Pancreas (tissue), 10 donors: ENCODE measurements at regions not wholly inside any gene's neighbourhood (a gene's known extent, or its start where the extent isn't known, plus 50 kb on each side); places are given as distances from the start of the nearest gene placed in this dataset.
"Not testable (repeated sequence)": the region's sequence is repeated elsewhere in the genome, so short reads cannot be mapped to it uniquely, and the experiment has no call there.

Experiments used
- ATAC-seq, 4 donors: fragments of 200-7000 bp; cut with Tn5 transposase; one replicate each; pipeline versions ENCODE4 v1.8.0 to v1.9.1; 2020; ENCODE audit warnings: mild to moderate bottlenecking in 4 of 4, moderate library complexity in 4 of 4
- DNase-seq, 6 donors: peaks; one replicate each; pipeline ENCODE4 v3.0.0-alpha.2; 2020
- FAIRE-seq: peaks from 2 replicates; lab custom pipeline; 2012; peaks lifted over from hg19 to GRCh38; lab: Jason Lieb, UNC
- H3K27ac ChIP-seq, 4 donors: fragments of 200-600 bp; sonication (generic); 1 replicate in 3 of 4; 2 replicates in 1 of 4; pipeline versions ENCODE4 v1.5.0 to v1.8.0; 2020
- H3K27me3 ChIP-seq, 4 donors: fragments of 200-600 bp; one replicate each; pipeline ENCODE4 v1.8.0; 2021
- H3K36me3 ChIP-seq, 3 donors: fragments of 200-600 bp; sonication (generic) in 1 of 3; one replicate each; pipeline versions ENCODE4 v1.5.0 to v1.8.0; 2020 to 2021
- H3K4me1 ChIP-seq, 3 donors: fragments of 200-600 bp; one replicate each; pipeline ENCODE4 v1.8.0; 2021
- H3K4me3 ChIP-seq, 4 donors: fragments of 200-600 bp; sonication (generic) in 2 of 4; one replicate each; pipeline versions ENCODE4 v1.5.0 to v1.8.0; 2020 to 2021
- H3K9me3 ChIP-seq, 4 donors: fragments of 200-600 bp; one replicate each; pipeline ENCODE4 v1.8.0; 2021
- WGBS, 2 donors: extraction: QIAGEN DNeasy Blood & Tissue Kit; methylation state at CpG; one replicate each; pipeline ENCODE4 v1.1.7; 2013; 5-methylcytosine and 5-hydroxymethylcytosine counted together
- intact Hi-C, 3 donors: fragments of 100-400 bp; cut with DNase I; formaldehyde crosslinking; loops; one replicate each; pipeline versions ENCODE4 v1.11.1 to v1.14.2; 2022
- TF ChIP-seq, protein P1 (sequence below), 4 donors: fragments of 200-600 bp; sonication (generic) in 3 of 4; IDR thresholded peaks; one replicate each; pipeline versions ENCODE4 v1.5.0 to v1.8.0; 2021; ENCODE audit warnings: antibody characterized with exemption in 4 of 4
- donor health status: healthy with polysubstance abuse.
- donor health status: DM: no; HTN: no; CAD: no; lungs with moderate emphysema.
- donor health status: DM: no; HTN: no; CAD: no.
- donor health status: control.
- donor health status: control.
- donor health status: Bipolar disorder and iron deficiency.
- donor health status: DM: yes; HTN: yes; CAD: no.
- donor health status: DM: no; HTN: no; CAD: no.
- donor health status: DM: no; HTN: no; CAD: no.
- donor health status: DM: yes; HTN: yes; CAD: no.

GRCh38 chr11:96738311-96738710 is 348.5 kb downstream of the JRKL start:
- Histone ChIP-seq H3K4me3 (no peak overlapping the region), H3K36me3 (no peaks in the 10 kb centered on the region), H3K4me1 (no peaks in the 10 kb centered on the region), H3K27me3 (no peaks in the 10 kb centered on the region), H3K27ac (no peak overlapping the region), H3K9me3 (no peaks in the 10 kb centered on the region)
- DNase-seq, result no peak
- TF ChIP-seq, protein P1, sequence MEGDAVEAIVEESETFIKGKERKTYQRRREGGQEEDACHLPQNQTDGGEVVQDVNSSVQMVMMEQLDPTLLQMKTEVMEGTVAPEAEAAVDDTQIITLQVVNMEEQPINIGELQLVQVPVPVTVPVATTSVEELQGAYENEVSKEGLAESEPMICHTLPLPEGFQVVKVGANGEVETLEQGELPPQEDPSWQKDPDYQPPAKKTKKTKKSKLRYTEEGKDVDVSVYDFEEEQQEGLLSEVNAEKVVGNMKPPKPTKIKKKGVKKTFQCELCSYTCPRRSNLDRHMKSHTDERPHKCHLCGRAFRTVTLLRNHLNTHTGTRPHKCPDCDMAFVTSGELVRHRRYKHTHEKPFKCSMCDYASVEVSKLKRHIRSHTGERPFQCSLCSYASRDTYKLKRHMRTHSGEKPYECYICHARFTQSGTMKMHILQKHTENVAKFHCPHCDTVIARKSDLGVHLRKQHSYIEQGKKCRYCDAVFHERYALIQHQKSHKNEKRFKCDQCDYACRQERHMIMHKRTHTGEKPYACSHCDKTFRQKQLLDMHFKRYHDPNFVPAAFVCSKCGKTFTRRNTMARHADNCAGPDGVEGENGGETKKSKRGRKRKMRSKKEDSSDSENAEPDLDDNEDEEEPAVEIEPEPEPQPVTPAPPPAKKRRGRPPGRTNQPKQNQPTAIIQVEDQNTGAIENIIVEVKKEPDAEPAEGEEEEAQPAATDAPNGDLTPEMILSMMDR (IDR thresholded peaks at IDR 0.05), result no peak
- no peak for FAIRE-seq
- WGBS, 2 donors, result 64 to 82% methylated on average over 3 of the region's 3 CpGs
- intact Hi-C loops, result no loop called here
- ATAC-seq, result no peak

DNA sequence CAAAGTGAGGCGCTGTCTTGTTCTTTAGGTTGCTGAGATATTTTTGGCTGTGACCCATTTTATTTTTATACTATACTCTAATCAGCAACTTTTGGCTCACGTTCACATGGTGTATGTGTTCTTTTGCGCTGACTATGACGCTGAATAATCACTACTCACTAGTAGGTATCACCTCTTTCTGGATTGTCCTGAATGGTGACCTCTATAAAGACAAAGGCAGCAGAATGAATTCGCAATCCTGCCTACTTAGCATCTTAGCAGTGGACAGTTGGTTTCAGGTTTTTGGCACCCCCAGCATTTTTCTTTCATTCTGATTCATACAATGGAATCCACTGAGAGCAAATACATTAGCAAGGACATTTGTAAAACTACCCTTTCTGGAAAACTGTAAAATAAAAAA is 351.3 kb downstream of the JRKL start:
- ATAC-seq (no peak), FAIRE-seq (no peak), DNase-seq (no peak)
- WGBS, 2 donors, result 71 to 73% methylated on average over 5 of the region's 5 CpGs
- Histone ChIP-seq H3K4me1 (no peaks in the 10 kb centered on the region), H3K4me3 (no peak overlapping the region), H3K27me3 (no peaks in the 10 kb centered on the region), H3K27ac (no peak overlapping the region), H3K36me3 (no peaks in the 10 kb centered on the region), H3K9me3 (no peaks in the 10 kb centered on the region)
- TF ChIP-seq, protein P1 (IDR thresholded peaks at IDR 0.05), result no peak
- intact Hi-C loops, result no loop called here

GRCh38 chr11:96744697-96745096 is 354.9 kb downstream of the JRKL start:
- no peak for DNase-seq
- Histone ChIP-seq H3K27me3 (no peaks in the 10 kb centered on the region), H3K9me3 (no peaks in the 10 kb centered on the region), H3K27ac (no peak overlapping the region), H3K4me3 (no peak overlapping the region), H3K4me1 (no peaks in the 10 kb centered on the region), H3K36me3 (no peaks in the 10 kb centered on the region)
- ATAC-seq, result no peak
- 0 to 34% methylated on average over 1 of the region's 1 CpG for WGBS, 2 donors
- TF ChIP-seq, protein P1 (IDR thresholded peaks at IDR 0.05), result no peak
- intact Hi-C loops, result no loop called here
- no peak for FAIRE-seq

DNA sequence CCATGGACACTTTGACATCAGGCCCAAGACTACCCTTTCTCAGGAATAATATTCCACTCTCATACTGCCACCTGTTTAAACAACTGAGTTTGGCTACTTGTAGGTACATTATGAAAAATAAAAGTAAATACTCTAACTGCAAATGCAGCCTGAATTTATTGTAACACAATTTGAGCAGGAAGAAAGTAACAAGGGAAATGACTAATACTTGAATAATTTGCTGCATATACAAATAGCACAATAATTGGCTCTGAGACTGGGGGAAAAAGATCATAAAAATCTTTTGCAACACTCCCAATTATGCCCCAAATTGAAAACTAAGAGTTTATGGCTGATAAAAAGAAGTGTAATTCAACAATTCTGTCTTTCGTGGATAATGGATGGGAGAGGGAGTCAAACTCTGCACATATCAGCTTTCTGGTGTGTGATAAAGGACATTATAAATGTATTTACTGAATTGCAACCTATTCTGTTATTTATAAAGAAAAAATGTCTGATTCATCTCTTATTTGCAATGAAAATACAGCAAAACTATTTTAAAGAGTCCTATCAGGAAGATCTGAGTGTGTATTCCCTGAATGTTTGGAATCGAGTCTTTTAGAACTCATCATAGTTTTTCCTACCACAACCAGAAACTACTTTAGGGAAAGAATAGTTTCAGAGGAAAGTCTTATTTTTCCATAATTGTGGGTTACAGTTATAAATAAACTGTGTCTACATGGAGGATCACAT is 359.0 kb downstream of the JRKL start:
- WGBS, 2 donors, result 51 to 72% methylated on average over 2 of the region's 2 CpGs
- TF ChIP-seq, protein P1 (IDR thresholded peaks at IDR 0.05), result no peak
- H3K4me3 ChIP-seq, result no peak overlapping the region
- ATAC-seq (peak in 1 of 4 donors; percentile 15), DNase-seq (no peak), FAIRE-seq (no peak)
- H3K4me1 ChIP-seq, result no peaks in the 10 kb centered on the region
- H3K36me3 ChIP-seq, result no peaks in the 10 kb centered on the region
- intact Hi-C loops, result no loop called here
- no peaks in the 10 kb centered on the region for H3K9me3 ChIP-seq
- no peak overlapping the region for H3K27ac ChIP-seq
- no peaks in the 10 kb centered on the region for H3K27me3 ChIP-seq

- 61 to 79% methylated on average over 2 of the region's 2 CpGs for WGBS, 2 donors
- FAIRE-seq, ATAC-seq, intact Hi-C loops, H3K27ac ChIP-seq, H3K27me3 ChIP-seq, H3K4me3 ChIP-seq, DNase-seq, H3K4me1 ChIP-seq, H3K36me3 ChIP-seq, H3K9me3 ChIP-seq: not testable (repeated sequence)
Measured at GRCh38 chr11:96751807-96752206, 362.0 kb downstream of the JRKL start.
